Hepatocyte (in vitro differentiated cells): ENCODE measurements at regions not wholly inside any gene's neighbourhood (a gene's known extent, or its start where the extent isn't known, plus 50 kb on each side); places are given as distances from the start of the nearest gene placed in this dataset.

Experiments used
- EZH2 ChIP-seq: fragments of 200-600 bp; sonication (generic); IDR thresholded peaks from 2 replicates; pipeline ENCODE4 v1.6.1; 2016; ENCODE audit warnings: antibody characterized with exemption, mild to moderate bottlenecking, borderline replicate concordance
- EZH2phosphoT487 ChIP-seq: fragments of 200-600 bp; sonication (generic); IDR thresholded peaks from one replicate; pipeline ENCODE4 v1.6.1; 2018; ENCODE audit warnings: antibody characterized with exemption, mild to moderate bottlenecking, low read depth, moderate library complexity; ENCODE audit not compliant: unreplicated experiment, severe bottlenecking
- TF ChIP-seq, protein P1 (sequence below): fragments of 200-600 bp; sonication (generic); IDR thresholded peaks from 2 replicates; pipeline ENCODE4 v1.5.1; 2016; ENCODE audit warnings: antibody characterized with exemption, mild to moderate bottlenecking; ENCODE audit not compliant: poor library complexity

GRCh38 chr17:74147966-74148365 is 55.5 kb upstream of the RPL38 start:
- TF ChIP-seq, protein P1, sequence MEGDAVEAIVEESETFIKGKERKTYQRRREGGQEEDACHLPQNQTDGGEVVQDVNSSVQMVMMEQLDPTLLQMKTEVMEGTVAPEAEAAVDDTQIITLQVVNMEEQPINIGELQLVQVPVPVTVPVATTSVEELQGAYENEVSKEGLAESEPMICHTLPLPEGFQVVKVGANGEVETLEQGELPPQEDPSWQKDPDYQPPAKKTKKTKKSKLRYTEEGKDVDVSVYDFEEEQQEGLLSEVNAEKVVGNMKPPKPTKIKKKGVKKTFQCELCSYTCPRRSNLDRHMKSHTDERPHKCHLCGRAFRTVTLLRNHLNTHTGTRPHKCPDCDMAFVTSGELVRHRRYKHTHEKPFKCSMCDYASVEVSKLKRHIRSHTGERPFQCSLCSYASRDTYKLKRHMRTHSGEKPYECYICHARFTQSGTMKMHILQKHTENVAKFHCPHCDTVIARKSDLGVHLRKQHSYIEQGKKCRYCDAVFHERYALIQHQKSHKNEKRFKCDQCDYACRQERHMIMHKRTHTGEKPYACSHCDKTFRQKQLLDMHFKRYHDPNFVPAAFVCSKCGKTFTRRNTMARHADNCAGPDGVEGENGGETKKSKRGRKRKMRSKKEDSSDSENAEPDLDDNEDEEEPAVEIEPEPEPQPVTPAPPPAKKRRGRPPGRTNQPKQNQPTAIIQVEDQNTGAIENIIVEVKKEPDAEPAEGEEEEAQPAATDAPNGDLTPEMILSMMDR: no peak
- TF ChIP-seq EZH2phosphoT487 (no peak), EZH2 (no peak)
